HG03175 (cell line): ENCODE measurements at regions not wholly inside any gene's neighbourhood (a gene's known extent, or its start where the extent isn't known, plus 50 kb on each side); places are given as distances from the start of the nearest gene placed in this dataset.

Experiments
- ATAC-seq: cut with Tn5 transposase; IDR thresholded peaks from one replicate; pipeline ENCODE4 v1.9.1; 2021; ENCODE audit warnings: mild to moderate bottlenecking, moderate library complexity; ENCODE audit not compliant: unreplicated experiment

DNA sequence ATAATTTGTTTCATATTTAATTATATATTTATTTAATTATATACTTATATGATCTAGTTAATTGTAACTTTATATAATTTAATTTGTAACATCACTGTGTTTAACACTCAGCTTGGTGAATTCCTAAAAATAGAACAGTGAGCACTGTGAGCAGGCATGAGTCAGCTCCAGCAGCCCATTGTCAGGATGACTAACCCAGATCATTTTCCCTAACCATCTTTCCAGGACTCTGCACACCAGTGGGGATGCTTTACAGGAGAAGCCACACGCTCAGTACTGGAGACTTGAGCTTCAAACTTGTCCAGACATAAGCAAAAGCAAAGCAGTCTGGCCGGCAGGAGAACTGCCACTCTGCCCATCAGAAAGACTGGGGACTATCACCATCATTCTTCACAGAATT, 446.2 kb upstream of the TRPC7 start:
- ATAC-seq = no peak

DNA sequence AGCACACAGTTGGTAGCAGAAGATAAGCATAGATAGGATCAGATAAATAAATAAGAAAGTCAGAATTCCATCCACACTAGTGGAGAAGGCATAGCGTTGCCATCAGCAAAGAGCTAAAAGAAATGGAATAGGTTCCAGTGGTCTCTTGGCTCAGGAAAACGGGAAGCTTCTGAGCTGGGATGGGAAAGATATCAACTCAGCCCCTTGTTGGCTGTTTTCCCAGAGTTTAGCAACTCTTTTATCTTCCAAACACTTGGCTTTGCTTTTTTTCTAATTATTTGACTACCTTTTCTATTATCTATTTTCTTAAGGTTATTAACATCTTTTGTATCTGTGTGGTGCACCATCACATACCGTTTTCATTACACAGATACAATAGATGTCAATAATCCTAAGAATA, 445.7 kb upstream of the TRPC7 start:
- no peak for ATAC-seq

DNA sequence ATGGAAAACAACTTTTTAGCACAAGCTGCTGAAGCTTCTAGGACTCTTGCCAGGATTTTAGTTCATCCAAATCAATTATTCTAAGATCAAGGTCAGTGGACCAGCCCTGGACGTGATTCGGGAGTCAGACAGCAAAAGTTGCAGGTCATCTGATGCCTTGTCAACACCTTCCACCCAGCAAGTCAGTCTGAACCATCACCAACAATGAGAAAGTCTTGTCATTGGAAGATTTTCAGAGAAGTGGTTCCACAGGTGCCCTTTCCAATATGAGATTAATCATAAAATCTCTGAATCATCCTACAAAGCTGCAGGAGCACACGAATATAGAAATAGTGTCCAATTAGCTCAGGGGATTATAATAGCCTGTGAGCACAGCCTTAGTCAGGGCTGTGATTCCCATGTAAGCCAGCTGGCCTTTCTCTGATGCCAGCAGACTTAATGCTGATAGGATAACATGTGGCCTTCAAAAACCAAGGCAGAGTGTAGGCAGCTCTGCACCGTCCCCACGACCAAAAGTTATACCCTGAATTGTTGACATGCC, 445.0 kb upstream of the TRPC7 start:
- no peak for ATAC-seq

DNA sequence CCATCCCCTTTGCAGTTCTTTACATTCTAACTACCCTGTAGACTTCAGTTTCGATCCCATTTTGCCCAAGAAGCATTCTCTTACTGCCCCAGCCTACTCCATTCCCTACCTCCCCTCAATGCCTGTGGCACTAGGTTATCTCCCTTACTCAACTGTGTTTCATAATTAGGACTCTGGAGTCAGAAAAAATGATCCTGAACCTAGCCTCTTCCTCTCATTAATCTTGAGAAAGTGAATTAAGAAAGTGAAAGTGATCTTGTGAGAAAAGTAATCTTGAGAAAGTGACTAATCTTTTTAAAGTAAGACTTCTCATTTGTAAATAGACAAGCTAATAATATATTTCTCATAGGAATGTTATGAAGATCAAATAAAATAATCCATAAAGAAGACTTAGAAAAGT, 444.0 kb upstream of the TRPC7 start:
- ATAC-seq = no peak

DNA sequence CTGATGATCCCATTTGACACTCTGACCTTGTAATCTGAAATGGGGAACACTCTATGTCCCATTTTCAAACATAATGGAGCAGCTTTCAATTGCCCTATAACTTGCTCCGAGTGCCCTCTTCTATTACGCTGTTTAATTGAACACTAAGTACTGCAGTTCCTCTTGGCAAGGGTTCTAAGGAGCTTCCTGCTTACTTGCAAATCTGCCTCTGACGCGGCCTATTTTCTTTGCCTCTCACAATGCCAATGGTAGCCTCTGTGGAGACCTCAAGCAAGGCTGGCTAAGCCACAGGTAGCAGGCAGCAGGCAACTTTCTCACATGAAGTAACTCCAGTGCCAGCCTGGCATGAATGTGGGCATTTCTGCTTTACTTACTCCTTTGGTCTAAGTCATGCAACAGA, 443.4 kb upstream of the TRPC7 start:
- ATAC-seq = no peak

DNA sequence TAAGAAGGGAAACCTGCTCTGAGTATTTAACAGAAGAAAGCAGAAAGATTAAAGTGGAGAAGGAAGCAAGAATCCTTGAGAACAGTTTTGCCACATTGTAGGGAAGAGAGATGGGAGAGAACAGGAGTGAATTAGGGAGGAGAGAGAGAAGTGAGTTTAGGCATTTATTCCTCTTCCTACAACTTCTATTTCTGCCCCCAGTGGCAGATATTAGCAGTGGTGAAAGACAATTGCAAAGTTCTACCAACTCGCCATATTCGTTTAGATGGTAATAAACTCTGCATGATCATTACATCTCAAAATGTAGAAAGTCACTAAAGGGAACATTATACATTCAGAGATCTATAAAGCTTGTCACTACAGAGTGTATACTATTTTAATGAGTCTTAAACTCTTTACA, 440.1 kb upstream of the TRPC7 start:
- no peak for ATAC-seq

DNA sequence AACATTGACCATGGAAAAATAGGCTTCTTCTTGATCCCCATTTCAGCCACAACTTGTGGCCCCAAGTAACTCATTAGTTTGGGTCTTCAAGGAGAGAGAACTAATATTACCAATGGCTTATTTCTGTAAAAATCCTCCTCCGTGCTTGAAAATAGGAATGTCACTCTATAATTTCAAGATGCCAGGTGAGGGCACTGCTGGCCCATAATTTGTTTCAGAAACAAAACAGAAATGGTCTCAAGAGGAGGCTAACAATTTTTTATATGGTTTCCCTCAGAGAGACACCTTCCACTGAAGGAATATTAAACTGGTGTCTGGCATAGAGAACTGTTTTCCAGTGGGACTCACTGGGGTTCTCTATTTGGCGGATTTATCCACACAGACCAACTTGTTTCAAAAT, 437.0 kb upstream of the TRPC7 start:
- ATAC-seq = no peak

DNA sequence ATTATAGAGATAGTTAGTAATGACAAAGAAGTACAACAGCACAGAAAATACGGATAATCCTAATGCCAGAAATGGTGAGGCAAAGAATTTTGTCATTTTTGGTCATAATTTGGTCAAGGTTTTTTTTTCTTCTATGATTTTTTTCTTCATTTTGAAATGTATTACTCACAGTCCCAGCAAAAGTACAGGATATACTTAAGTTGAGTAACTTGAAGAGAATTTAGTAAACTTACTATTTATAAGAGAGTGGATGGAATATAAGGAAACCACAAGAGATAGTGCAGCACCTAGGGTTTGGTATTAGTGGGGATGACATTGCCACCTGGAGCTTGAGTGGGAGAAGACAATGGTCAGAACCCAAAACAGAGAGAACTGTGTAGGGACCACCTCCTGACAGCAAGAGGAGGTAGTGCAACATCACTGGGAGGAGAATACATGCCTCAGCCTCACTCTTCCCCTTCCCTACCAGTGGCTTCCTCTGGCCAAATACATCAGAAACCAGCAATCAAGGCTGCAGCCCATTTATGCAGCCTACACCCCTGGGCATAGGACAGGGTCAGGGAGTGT, 434.5 kb upstream of the TRPC7 start:
- no peak for ATAC-seq

DNA sequence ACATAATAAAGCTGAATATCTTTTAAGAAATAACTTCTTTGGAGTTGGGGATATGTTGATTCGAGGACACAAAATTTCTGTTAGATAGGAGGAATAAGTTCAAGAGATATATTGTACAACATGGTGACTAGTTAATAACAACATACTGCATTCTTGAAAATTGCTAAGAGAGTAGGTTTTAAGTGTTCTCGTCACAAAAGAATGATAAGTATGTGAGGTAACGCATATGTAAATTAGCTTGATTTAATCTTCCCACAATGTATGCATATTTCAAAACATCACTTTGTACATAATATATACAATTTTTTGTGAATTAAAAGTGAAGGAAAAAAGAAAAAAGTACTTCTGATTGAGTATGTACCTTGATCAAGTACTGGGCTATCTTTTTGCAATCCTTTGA, 428.0 kb upstream of the TRPC7 start:
- no peak for ATAC-seq

DNA sequence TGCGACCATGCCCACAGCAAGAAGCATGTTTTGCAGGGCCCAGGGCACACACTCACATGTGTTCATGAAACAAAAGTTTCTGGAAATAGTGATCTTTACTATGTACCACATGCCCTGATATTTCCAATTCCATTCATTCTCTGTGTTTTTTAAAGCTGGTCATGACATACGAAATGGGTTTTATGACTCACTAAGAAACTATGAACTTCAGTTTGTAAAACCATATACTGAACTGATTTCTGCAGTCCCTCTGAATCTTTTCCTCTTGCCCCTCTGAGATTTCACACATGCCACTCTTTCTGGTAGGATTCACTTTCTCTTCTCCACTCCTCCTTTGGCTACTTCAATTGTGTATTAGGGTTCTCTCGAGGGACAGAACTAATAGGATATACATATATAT, 416.1 kb upstream of the TRPC7 start:
- no peak for ATAC-seq

DNA sequence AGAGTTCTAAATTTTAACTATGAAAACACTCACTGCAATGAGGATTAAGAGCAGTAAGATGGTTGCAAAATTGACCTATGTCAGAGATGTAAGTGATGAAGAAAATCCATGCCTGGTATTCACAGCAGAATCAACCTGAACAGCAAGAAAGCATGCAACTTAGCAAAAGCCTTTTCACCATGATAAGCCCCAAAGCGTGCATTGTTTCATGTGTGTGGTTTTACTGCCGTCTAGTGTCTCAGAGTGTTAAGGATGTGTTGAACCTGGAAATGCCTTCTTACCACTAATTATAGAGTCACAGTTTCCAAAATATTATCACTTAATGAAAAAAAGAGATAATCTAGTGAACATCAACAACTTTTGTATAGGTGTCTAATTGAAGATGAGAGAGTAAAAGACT, 415.2 kb upstream of the TRPC7 start:
- no peak for ATAC-seq

DNA sequence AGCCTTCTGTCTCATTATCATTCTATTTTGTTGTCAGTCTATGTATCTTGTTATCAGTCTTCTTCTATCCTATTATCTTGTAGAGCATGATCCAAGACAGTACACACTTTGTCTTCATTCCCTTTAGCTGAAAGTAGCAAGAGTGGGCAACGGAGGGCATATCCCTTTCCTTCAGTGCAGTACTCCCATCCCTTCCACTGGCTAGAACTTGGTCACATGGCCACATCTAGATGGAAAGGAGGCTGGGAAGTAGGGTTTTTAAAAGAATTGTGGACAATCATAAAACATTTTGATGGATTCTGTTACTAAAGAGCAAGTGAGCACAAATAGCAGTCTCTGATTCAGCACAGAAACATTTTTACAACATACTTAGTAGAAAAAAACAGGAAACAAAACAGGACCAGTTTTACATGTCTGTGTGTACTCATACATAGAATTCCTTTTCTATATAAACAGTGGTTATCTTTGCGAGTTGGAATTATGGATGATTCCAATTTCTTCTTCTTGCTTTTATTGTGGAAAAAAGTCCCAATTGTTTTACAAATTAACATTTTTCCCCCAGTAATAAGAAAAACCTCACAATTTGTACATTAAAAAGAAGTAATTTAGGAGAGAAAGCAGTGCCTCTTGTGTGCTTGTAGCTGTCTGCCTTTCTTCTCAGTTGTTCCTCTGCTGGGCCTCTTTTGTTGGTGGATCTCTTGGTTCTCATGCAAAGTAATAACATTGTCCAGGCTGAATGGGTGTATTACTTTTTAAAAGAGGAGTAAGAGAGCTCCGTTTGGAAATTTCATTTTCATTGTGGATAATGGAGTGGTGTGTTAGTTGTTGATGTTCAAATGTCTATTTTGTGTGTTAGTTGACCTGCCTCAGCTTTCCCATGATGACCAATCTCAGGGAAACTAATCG, 410.9 kb upstream of the TRPC7 start:
- no peak for ATAC-seq

DNA sequence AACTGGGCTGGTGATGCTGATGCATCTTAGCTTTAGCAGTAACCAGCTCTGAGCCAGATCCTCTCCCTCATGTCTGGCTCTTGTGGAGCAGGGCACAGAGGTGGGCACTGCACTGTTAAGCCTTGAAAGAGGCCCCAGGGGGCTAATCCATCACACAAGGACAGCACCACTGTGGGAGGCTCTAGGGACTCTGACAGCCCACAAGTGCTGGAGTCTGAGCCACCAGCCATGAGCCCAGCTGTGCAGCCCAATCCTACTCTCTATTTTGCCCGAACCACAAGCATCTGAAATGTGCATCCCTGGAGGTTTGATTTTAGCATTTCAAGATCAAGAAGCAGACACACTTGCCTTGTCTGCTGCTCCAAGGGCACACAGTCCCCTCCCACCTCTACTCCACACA, 407.1 kb upstream of the TRPC7 start:
- ATAC-seq = no peak

DNA sequence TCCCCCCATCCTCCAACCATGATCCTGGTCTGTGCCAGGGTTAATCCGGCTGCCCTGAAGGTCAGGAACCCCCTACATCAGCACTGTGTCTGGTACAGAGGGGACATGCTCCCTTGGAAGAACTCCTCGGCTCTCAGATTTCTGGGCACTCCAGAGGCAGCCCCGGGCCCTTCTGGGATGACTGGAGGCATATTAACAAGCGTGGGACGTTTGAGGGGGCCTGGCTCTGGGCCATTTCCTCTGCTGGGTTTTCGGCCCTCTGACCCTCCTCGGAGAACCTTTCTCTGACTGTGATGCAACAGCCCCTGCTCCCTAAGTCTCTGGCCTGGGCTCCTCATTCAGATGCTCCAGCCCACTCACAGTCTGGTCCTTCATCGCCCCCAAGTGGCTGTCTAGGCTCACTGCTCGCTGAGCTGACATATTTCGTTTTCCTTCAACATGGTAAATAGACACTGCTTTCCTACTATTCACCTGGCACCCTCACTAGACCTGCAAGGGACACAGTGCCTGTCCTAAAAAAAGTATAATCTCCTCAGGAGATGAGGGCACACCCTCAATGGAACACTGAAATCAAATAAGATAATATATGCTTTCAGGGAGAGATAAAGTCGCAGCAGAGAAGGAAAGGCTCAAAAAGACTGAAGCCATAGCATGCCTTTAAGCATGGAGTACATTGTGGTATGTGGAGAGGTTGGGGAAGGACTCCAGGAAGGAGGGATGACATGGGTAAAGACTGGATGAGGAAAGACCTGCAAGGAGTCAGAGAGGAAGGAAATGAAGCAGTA, 404.7 kb upstream of the TRPC7 start:
- peak; percentile 83 for ATAC-seq

DNA sequence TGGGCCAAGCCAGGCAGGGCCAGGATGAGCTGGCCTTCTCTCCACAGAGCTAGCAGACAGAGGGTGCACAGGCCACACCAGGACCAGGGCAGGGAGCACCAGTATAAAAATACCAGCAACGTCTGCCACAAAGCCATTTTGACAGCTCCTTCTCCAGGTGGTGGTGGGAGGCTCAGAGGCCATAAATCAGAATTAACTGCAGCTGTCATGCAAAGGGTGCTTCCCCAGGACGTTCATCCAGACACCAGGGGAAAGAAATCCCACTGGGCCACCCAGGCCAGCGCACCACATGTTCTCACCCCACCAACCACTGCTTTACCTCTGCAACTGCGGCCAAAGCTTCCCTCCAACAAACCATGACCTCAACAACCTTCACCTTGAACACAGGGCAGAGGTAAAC, 403.7 kb upstream of the TRPC7 start:
- ATAC-seq = no peak

DNA sequence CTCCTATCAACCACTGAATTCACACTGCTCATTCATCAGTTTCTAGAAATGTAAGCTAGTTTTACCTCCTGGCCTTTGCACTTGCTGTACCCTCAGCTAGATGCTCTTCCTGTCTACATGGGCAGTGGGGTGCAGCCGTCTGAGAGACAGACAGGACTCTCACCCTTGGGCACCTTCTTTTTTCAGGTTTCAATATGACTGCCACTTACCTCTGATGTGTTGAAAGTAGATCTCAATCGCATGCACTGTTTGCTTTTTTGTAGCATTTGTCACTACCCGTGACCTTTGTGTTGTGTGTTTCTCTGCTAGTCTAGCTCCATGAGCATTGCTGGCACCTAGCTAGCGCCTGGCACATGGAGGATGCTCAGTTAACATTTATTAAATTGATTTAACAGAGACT, 403.1 kb upstream of the TRPC7 start:
- ATAC-seq = peak; percentile 58

DNA sequence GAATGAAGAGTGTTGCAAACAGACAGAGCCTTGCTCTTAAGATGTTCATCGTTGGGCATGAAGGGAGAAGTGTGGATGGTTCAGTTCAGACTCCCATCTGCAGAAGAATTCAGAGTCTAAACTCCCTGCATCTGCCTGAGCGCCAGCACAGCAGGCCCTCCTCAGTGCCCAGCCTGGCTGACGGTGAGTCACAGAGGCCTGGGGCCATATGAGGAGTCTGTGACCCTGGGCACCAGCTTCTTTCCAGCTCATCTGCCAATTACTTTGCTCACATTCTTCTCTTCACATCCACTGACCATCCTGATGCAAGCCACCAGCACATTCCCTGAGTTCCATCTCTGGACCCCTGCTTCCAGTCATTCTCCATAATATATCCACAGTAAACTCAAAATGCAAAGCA, 401.1 kb upstream of the TRPC7 start:
- no peak for ATAC-seq

DNA sequence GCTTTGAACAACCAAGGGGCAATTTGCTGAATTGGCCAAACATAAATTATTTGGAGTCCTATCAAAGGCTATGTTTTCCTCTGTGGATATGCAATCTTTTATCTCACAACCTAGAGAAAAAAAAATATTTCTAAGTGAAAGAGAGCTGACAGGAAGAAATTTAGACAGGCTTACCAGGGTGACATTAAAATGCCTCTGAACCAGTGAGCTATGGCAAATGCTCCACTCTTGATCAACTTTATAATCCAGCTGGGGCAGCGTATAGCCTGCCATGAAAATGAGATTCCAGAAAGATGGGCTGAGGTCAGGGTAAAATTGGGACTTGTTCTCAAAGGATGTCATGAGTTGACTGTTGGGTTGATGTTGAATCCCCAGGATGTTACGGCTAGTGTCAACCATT, 399.3 kb upstream of the TRPC7 start:
- ATAC-seq = no peak

DNA sequence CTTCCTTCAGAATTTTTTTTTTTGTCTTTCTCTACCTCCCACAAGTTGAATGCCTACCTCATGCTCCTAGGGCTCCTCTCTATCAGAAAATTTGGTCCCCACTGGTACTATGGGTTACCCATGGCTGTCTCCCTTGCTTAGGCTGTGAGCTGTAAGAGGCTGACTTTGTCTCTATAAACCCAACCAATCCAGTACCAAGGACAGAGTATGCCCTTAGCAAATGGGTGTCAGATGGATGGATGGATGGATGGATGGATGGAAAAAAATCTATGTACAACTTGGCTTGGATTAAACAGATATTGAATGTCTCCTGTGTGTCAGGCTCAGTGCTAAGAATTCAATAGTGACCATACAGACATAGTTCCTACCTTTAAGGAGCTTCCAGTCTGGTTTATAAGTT, 398.2 kb upstream of the TRPC7 start:
- no peak for ATAC-seq

DNA sequence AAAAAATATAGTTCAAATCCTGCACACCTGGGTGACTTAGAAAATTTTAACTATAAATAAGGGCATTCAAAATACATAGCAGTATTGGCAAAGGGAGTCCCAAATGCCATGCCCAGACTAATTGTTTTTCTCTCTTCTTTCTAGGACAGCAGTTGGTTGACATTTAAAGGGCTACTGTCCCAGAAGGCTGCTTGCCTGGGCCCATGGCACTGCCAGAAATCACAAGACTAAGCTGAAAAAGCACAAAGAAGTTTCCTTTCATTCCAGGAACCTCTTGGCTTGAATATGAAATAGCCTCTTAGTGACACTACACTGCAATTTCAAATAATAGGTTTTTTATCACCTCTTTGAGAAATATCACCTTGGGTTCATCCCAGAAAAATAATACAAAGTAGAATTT, 388.9 kb upstream of the TRPC7 start:
- ATAC-seq = no peak

DNA sequence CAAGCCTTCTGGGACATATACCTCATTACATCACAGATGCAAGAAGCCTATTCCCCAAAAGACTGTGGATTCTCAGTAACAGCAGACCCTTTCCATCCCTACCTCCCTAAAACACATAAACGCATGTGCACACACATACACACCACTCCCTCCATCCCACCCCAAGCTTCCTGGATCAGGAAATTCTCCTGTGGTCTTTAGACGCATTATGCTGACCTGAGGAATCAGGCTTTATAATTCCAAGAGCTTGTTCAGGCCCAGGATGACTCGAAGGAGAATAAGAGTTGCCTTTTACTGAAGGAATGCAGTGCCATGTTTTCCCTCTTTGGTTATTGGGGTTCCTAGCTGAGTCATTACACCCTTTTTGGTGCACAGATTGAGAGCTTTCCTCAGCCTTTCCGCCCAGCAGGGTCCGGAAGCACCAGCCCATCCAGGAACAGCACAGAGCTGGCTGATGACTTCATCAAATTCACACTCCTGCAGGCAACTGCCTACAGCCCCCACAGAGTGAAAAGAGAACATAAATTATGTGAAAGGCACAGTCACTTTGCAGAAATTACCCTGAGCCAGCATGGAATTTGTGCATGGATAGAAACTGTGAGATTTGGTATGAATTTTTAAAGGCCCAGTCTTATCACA, 385.0 kb upstream of the TRPC7 start:
- no peak for ATAC-seq
